ENCODE measurements at regions not wholly inside any gene's neighbourhood (a gene's known extent, or its start where the extent isn't known, plus 50 kb on each side); places are given as distances from the start of the nearest gene placed in this dataset.

DNA sequence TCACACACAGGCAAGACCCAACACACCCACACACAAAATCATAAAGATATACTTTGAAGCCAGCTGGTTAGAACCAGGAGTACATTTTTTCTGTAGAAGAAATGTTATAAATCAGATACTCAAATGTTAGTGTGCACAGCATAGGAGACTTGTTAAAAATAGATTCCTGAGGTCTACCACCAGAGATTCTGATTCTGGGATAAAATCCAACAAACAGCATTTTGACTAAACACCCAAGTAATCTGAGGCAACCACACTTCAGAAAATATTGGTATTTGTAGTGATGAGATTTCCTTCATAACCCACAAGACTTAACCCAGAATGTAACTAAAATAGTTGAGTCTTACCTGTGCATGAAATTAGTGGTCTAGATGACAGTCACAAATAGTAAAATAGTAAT, 301.8 kb downstream of the HNRNPD start:
- DNase-seq: no peak

GRCh38 chr4:82069883-82070638, 303.7 kb downstream of the HNRNPD start:
- no peak for DNase-seq

- DNase-seq: no peak
These were observed 310.8 kb downstream of the HNRNPD start for GRCh38 chr4:82063017-82063416.

DNA sequence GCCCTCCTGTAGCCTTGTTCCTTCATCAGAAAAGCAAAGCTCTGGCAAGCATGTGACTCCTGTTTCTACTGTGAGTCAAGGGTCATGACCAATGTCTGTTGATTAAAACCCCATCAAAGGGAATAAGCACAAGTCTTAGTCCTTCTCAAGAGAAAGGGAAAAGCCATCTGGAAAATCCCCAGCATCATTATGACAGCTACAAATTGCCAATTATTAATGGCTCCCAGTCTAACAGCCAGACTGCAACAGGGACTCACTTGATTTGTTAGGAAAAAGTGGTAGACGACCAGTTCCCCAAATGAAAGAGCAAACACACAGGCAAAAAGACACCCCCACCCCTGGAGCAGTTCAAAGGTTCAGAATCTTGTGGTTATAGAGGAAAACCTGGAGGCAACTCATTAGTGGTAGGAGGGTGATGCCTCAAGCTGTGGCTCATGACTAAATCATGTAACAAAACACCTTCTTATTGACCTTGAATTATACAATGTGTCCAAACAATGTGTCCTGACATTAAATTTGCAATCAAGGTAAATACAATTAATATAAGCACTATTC, 315.7 kb downstream of the HNRNPD start:
- no peak for DNase-seq

DNA sequence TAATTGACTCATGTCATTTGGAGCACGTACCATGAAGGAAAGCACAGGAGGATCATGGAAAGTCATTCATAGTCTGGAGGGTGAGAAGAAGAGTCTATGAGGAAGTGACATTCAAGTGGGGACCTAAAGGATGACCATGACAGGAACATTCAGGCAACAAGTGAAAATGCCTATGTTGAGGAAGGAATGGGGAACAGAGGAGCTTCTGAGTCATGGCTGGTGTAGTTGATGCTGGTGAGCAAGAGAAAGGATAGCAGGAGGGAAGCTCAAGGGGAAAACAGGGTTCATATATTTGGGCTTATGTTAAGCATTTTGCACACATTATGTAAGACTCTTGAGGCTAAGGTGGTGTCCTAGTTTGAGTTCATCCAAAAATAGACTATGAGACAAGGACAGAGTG, 318.6 kb downstream of the HNRNPD start:
- DNase-seq: no peak

DNA sequence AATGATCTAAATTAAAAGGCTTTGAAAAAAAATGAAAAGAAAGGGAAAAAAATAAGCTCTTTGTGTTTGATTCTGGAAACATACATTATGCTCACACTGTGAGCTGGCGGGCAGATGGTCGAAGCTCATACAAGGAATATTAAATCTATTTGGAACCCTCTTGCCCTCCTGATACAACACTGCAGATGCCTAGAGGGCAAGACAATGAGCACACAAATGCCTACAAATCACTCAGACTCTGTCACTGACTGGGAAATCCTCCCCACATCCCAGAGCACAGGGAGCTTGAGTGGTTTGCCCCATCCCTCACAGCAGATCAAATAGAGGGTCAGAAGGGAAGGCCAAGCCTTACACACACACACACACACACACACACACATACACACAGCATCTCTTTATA, 320.4 kb downstream of the HNRNPD start:
- peak in 1 of 2 experiments; percentile 38 for DNase-seq

DNA sequence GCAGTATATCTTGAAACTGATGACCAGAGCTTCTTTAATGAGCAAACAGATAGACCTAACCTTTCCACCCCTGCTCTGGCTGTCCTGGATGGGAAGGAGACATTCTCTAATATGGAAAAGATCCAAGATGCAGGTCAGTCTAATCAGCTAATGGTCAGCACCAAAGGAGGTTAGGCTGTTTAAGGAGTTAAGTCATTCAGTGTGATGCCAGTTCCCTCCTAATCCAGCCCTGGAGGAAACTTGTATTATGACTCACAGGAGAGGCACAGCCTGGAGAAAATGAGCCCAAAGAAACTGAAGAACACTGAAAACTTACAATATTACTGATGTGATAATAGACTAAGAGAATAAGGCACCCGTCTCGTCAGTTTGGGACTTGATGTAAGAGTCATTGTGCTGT, 323.0 kb downstream of the HNRNPD start:
- DNase-seq: no peak

DNA sequence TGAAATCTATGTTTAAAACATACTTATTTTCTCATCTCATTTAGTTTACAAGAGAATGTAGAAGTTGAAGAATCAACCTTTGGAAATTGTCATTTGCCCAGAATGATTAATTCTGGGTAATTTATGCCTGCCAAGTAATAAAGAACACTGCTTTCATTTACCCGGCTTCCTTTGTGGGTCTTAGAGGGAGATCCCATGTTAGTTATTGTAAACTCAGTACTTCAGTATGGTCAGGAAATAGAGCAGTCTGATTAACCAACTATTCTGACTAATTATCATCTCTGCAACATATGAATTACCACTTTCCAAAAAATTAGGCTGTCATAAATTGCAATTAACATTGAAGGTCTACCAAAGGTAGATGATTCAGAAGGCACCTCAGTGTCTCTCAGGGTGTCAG, 324.5 kb downstream of the HNRNPD start:
- no peak for DNase-seq

- no peak for DNase-seq
These were observed 326.1 kb downstream of the HNRNPD start for GRCh38 chr4:82047731-82048130.

DNA sequence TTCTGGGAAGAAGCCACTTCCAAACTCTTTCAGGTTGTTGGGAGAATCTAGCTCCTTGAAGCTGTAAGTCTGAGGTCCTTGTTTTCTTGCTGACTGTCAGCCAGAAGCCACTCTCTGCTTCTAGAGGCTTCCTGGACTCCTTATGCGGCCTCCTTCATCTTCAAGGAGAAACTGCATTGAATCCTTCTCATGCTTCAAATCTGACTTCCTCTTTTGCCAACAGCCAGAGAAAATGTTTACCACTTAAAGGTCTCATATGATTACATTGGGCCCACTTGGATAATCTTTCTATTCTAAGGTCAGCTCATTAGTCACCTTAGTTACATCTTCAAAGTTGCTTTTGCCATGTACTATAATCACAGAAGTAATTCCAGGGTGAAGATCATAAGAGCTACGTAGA, 327.0 kb downstream of the HNRNPD start:
- DNase-seq: no peak

DNA sequence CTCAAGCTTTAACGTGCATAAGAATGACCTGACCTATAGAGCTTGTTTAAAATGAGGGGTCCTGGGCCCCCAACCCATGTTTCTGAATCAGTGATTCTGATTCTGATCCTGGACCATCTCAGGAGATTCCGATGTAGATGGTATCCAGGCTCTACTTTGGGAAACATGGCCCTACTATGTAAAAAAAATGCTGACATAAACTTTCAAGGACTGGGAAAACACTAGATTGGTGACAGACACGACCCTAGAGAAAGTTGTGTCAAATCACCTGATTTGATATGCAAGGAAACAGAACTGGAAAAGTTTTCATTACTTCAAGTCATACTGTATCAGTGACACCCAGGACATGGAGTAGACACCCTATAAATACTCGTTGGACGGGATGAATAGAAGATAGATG, 328.5 kb downstream of the HNRNPD start:
- no peak for DNase-seq

DNA sequence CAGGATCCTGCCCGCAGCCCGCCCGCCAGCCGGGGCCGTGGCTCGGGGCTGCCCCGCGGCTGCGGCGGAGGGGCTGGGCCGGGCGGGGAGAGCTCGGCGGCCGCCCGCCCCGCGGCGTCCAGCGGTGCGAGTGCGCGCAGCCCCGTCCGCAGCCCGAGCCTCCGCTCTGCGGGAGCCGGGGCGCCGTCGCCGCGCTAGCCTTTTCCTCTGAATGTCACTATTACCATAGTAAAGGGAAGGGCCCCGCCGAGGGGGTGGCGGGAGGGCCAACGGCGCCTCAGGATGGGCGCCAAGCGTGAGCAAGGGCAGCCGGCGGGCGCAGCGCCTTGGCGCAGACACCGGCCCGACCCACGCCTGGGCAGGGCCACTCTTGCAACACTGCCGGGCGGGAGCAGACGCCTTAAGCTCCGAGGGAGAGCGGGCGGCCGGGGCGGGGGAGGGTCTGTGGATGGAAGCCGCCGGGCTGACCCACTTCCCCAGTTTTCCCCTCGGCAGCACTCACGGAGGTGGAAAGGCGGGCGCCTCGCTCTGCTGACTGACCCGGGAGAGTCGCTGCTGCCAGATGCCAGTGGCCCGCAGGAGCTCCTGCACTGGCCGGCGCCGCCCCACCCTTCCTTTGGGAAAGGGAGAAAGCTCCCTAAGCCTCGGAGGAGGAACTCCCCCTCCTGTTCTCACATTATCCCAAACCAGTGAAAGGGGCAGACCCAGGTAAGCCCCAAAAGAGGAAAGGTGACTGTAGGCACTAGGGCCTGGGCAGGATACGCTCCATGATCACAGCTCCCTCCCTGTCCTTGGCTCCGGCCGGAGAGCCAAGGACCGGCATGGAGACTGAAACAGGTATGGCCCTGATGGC, 329.4 kb downstream of the HNRNPD start:
- peak; percentile 51 to 77 for DNase-seq

DNA sequence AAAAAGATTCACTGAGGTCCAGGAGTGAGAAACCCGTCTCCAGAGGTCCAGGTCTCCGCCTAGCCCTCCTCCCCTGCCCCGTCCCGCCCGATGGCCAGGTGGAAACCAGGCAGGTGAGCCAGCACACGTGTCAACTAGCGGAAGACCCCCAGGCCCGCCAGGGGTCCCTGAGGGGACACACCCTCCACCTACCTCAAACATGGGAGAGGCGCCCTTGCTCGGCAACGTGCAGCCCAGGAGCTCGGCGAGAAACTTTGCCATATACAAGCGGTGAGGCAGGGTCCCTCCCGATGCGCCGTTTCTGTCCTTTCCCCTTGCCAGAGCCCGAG, 330.0 kb downstream of the HNRNPD start:
- DNase-seq: no peak

GRCh38 chr4:82043081-82043808, 330.5 kb downstream of the HNRNPD start:
- no peak for DNase-seq

DNA sequence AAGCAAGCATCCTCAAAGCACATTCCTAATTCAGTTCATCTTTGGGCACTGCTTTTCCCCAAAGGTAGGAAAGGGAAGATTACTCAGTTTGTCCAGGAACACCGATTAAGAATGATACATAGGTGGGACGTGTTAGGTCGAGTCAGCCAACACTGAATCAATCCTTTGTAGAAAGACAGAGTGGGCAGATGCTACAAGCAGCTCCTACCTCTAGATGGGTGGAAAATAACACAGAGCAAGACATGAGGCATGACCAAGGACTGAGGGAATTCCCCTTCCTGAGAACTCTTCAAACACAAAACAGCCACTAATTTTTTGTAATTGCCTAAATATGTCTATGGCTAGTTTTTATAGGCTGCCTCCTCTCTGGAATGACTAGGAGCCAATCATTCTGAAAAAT, 331.7 kb downstream of the HNRNPD start:
- DNase-seq: no peak

DNA sequence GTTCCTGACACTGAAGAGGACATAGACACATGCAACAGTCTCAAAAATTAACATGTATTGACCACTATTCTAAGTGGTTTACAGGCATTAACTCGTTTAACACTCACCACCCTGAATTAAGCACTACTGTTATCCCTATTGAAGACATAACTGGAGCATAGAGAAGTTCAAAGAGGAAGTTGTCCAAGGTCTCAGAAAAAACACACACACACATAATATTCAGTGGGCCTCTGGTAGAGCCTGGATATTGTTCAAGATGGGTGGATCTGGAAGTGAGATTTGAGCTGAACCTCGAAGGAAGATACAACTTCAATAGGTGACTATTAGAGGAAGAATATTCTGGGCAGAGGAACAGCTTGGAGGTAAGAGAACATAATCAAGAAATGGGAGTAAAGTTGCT, 334.9 kb downstream of the HNRNPD start:
- no peak for DNase-seq

DNA sequence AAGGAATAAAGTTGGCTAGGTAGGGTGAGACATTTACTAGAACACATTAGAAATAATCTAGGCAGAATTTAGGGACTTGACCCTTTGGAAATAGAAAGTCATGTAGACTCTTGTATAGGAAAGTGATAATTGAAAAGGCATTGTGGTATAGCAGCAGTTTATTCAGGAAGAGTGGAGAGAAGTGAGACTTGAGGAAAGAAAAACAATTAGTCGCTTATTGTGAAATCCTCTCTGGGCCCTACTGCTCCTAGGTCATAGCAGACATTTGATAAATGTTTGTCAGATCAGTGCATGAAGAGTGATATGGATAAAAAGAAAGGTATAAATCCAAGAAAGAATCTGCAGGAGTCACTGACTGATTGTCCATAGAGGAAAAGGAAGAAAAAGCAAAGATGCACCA, 337.6 kb downstream of the HNRNPD start:
- no peak for DNase-seq

DNA sequence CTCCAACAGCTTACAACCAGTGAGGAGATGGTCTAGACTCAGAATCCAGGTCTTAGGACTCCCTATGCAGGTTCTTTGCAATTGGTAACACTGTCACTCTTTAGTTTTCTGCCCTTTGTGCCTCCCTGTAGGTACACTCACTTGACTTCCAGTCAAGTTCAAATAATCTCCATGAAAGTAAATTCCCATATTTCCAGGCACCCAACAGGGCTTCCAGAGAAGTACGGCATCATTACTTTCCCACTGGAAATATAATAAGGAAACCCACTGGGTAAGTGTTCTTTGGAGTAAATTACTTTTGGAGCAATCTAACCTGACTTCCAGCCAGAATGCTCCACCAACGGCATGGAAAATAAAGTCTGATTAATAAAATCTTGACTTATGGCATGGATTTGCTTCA, 338.9 kb downstream of the HNRNPD start:
- no peak for DNase-seq

DNA sequence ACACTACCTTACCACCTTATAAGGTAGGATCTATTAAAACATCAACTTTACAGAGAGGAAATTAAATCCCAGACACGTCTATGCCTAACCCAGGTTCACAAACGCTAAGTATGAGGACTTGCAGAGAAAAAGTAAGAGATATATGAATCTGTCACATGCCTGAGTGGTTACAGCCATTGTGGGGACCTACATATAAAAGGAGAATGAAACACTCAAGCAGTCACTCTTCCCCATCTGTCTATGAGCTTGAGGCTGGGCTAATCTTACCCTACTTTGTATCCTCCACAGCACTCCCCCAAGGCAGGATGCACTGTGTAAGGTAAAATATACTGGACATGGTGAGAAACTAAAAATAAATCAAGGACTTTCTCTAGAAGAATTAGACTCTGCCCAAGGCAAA, 339.9 kb downstream of the HNRNPD start:
- DNase-seq: no peak

- DNase-seq: no peak
These were observed 342.3 kb downstream of the HNRNPD start for GRCh38 chr4:82031376-82031927.

- no peak for DNase-seq
These were observed 356.1 kb downstream of the HNRNPD start for GRCh38 chr4:82017680-82018079.

GRCh38 chr4:82005158-82005557, 368.6 kb downstream of the HNRNPD start:
- DNase-seq: no peak

GRCh38 chr4:81997313-81997712, 376.5 kb downstream of the HNRNPD start:
- DNase-seq: no peak

All from NCI-H2081 (cell line).